NCI-H2081 (cell line): ENCODE measurements at regions not wholly inside any gene's neighbourhood (a gene's known extent, or its start where the extent isn't known, plus 50 kb on each side); places are given as distances from the start of the nearest gene placed in this dataset.

Experiments used
- DNase-seq, 2 experiments: peaks; one replicate each; lab custom pipeline; 2025; lab: John Stamatoyannopoulos, UW

DNA sequence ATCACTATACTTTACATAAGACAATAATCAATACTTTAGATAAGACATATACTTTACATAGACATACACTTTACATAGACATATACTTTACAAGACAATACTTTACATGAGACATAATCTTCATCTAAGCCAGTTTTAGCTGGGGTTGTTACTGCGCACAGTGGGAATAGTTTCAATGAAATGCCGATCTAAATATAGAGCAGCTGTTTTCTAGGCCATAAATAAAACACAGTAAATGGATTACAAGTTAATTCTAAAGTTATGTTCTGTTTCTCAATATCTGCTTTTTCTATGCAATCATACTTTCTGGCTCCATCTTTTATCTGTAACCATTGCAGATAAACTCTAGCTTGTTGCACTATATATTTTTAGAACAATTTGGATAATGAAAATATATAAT lies 1470.6 kb upstream of the PABPC4L start:
- no peak for DNase-seq

DNA sequence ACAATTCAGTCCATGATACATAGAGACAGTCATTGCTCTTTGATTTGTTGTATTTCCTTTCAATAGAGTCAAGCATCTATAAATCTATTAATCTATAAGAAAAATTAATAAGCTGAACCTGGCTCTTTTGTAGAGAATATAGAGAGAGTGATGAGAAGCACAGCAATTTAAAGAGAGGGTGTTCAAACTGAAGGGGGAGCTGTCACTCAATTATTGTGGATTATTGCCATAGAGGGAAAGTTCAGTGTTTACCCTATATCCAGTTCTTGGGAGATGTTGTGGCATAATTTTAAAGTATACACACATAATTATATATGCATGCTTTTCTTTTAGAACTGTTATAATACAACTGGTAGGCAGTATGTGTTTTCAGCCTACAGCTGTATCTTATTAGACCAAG lies 1469.0 kb upstream of the PABPC4L start:
- DNase-seq = no peak
